DOHH2 (cell line): ENCODE measurements at regions not wholly inside any gene's neighbourhood (a gene's known extent, or its start where the extent isn't known, plus 50 kb on each side); places are given as distances from the start of the nearest gene placed in this dataset.

Source experiments
- H3F3A ChIP-seq: fragments of 200-600 bp; sonication (generic), shearing (Covaris generic); 2 replicates; pipeline ENCODE4 v1.6.0; 2016; ENCODE audit warnings: antibody characterized with exemption, mild to moderate bottlenecking; ENCODE audit not compliant: control insufficient read depth, insufficient read depth
- H3K27ac ChIP-seq: fragments of 200-600 bp; sonication (generic); 2 replicates; pipeline ENCODE4 v1.5.1; 2014; ENCODE audit warnings: low read depth, mild to moderate bottlenecking, low read length, moderate library complexity
- H3K27me3 ChIP-seq: fragments of 200-600 bp; sonication (generic); 2 replicates; pipeline ENCODE4 v1.6.1; 2014; ENCODE audit warnings: mild to moderate bottlenecking, low read length, mixed read lengths; ENCODE audit not compliant: control insufficient read depth
- H3K36me3 ChIP-seq: fragments of 200-600 bp; sonication (generic); 2 replicates; pipeline ENCODE4 v1.6.1; 2014; ENCODE audit warnings: mild to moderate bottlenecking, low read length, moderate library complexity, mixed read lengths; ENCODE audit not compliant: control insufficient read depth
- H3K4me1 ChIP-seq: fragments of 200-600 bp; sonication (generic); 2 replicates; pipeline ENCODE4 v1.6.1; 2014; ENCODE audit warnings: mild to moderate bottlenecking, low read length, mixed read lengths; ENCODE audit not compliant: control insufficient read depth
- H3K4me2 ChIP-seq: fragments of 200-600 bp; sonication (generic); 2 replicates; pipeline ENCODE4 v1.6.0; 2014; ENCODE audit warnings: mild to moderate bottlenecking, low read length, moderate library complexity
- H3K4me3 ChIP-seq: fragments of 200-600 bp; sonication (generic); 2 replicates; pipeline ENCODE4 v1.5.1; 2014; ENCODE audit warnings: mild to moderate bottlenecking, low read length, mixed read lengths
- H3K79me2 ChIP-seq: fragments of 200-600 bp; sonication (generic); 2 replicates; pipeline ENCODE4 v1.6.1; 2014; ENCODE audit warnings: mild to moderate bottlenecking, low read length, mixed read lengths; ENCODE audit not compliant: control insufficient read depth
- H3K9me2 ChIP-seq: fragments of 200-600 bp; sonication (generic); replicated peaks from 2 replicates; pipeline ENCODE4 v1.6.1; 2014; ENCODE audit warnings: mild to moderate bottlenecking, low read length, mixed read lengths; ENCODE audit not compliant: control insufficient read depth
- H3K9me3 ChIP-seq: fragments of 200-600 bp; sonication (generic); 2 replicates; pipeline ENCODE4 v1.6.1; 2014; ENCODE audit warnings: antibody characterized with exemption, low read length, mixed read lengths; ENCODE audit not compliant: control insufficient read depth, insufficient read depth
- H4K20me1 ChIP-seq: fragments of 200-600 bp; sonication (generic); 2 replicates; pipeline ENCODE4 v1.6.0; 2014; ENCODE audit warnings: low read depth, mild to moderate bottlenecking, antibody characterized with exemption, low read length, moderate library complexity; ENCODE audit not compliant: control insufficient read depth, insufficient read depth
- CTCF ChIP-seq: fragments of 200-600 bp; sonication (generic); IDR thresholded peaks from one replicate; pipeline ENCODE4 v1.5.1; 2014; ENCODE audit warnings: antibody characterized with exemption, mild to moderate bottlenecking, low read depth, low read length; ENCODE audit not compliant: poor library complexity, severe bottlenecking
- EZH2phosphoT487 ChIP-seq: fragments of 200-600 bp; sonication (generic); IDR thresholded peaks from 2 replicates; pipeline ENCODE4 v1.6.1; 2017; ENCODE audit warnings: borderline replicate concordance, mild to moderate bottlenecking, antibody characterized with exemption, low read length, moderate library complexity, mixed read lengths

GRCh38 chr7:26513948-26514347 is 222.3 kb downstream of the SNX10 start:
- peaks cover 17% of the 10 kb centered on the region for H3K27me3 ChIP-seq
- H3K4me3 ChIP-seq, result no peak overlapping the region
- H3K27ac ChIP-seq, result no peak overlapping the region
- no peaks in the 10 kb centered on the region for H4K20me1 ChIP-seq
- H3K9me2 ChIP-seq, result no peaks in the 10 kb centered on the region
- no peak overlapping the region for H3K4me2 ChIP-seq
- H3F3A ChIP-seq, result no peaks in the 10 kb centered on the region
- H3K4me1 ChIP-seq, result no peaks in the 10 kb centered on the region
- no peaks in the 10 kb centered on the region for H3K36me3 ChIP-seq
- no peak for TF ChIP-seq CTCF
- no peak for TF ChIP-seq EZH2phosphoT487
- no peaks in the 10 kb centered on the region for H3K9me3 ChIP-seq
- H3K79me2 ChIP-seq, result no peaks in the 10 kb centered on the region

GRCh38 chr7:26514633-26515032 is 223.0 kb downstream of the SNX10 start:
- Histone ChIP-seq H3K36me3 (no peaks in the 10 kb centered on the region), H3K4me3 (no peak overlapping the region), H3K4me1 (no peaks in the 10 kb centered on the region)

GRCh38 chr7:26515314-26515842 is 223.7 kb downstream of the SNX10 start:
- Histone ChIP-seq H3K4me1 (no peaks in the 10 kb centered on the region), H4K20me1 (no peaks in the 10 kb centered on the region), H3K27me3 (peaks cover 17% of the 10 kb centered on the region), H3K4me3 (no peak overlapping the region), H3K27ac (no peak overlapping the region), H3F3A (no peaks in the 10 kb centered on the region), H3K36me3 (no peaks in the 10 kb centered on the region), H3K9me3 (no peaks in the 10 kb centered on the region), H3K4me2 (no peak overlapping the region), H3K79me2 (no peaks in the 10 kb centered on the region), H3K9me2 (no peaks in the 10 kb centered on the region)
- TF ChIP-seq CTCF (no peak), EZH2phosphoT487 (no peak)

More at GRCh38 chr7:26514633-26515032, 223.0 kb downstream of the SNX10 start:
- Histone ChIP-seq H3K27me3 (peaks cover 17% of the 10 kb centered on the region), H3K9me3 (no peaks in the 10 kb centered on the region), H3K9me2 (no peaks in the 10 kb centered on the region), H3K4me2 (no peak overlapping the region), H4K20me1 (no peaks in the 10 kb centered on the region), H3F3A (no peaks in the 10 kb centered on the region), H3K27ac (no peak overlapping the region), H3K79me2 (no peaks in the 10 kb centered on the region)
- no peak for TF ChIP-seq EZH2phosphoT487
- TF ChIP-seq CTCF, result no peak

- Histone ChIP-seq H3K36me3 (no peaks in the 10 kb centered on the region), H3K27ac (no peak overlapping the region), H3K4me2 (no peak overlapping the region), H3K4me3 (no peak overlapping the region), H3K79me2 (no peaks in the 10 kb centered on the region), H3K9me2 (no peaks in the 10 kb centered on the region), H3K9me3 (no peaks in the 10 kb centered on the region), H3K27me3 (peaks cover 10% of the 10 kb centered on the region), H3F3A (no peaks in the 10 kb centered on the region), H3K4me1 (no peaks in the 10 kb centered on the region), H4K20me1 (no peaks in the 10 kb centered on the region)
- TF ChIP-seq CTCF, result no peak
- no peak for TF ChIP-seq EZH2phosphoT487
Measured at GRCh38 chr7:26520483-26520882, 228.8 kb downstream of the SNX10 start.
